Suppressor macrophage (primary cell): ENCODE measurements at regions not wholly inside any gene's neighbourhood (a gene's known extent, or its start where the extent isn't known, plus 50 kb on each side); places are given as distances from the start of the nearest gene placed in this dataset.

Experiments
- DNase-seq, 4 experiments: peaks; one replicate each; pipeline ENCODE4 v3.0.0-alpha.2; 2020 to 2022

GRCh38 chr17:68740555-68741447 is 139.6 kb upstream of the FAM20A start:
- no peak for DNase-seq

- DNase-seq: no peak
These were observed 136.7 kb upstream of the FAM20A start for GRCh38 chr17:68737761-68738443.

DNA sequence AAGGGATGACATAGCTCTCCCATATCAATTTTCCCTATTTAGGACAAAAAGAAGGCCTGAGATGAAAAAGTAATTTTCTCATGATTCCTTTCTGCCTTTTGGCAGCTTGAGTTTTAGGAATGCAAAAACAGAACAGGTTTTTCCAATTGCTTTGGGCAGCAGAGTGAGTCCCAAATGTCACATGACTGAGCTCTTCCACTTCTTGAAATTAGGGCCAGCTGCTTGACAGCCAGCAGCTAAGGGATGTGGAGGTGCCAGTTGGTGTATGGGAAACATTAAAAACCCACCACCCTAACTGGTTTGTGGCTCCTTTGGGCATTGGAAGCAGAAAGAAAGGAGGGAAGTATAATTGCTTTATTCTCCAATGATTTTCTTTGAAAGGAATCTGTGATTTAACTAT is 133.8 kb upstream of the FAM20A start:
- DNase-seq: peak in 1 of 4 experiments; percentile 35

GRCh38 chr17:68734187-68734900 is 133.2 kb upstream of the FAM20A start:
- DNase-seq: no peak

DNA sequence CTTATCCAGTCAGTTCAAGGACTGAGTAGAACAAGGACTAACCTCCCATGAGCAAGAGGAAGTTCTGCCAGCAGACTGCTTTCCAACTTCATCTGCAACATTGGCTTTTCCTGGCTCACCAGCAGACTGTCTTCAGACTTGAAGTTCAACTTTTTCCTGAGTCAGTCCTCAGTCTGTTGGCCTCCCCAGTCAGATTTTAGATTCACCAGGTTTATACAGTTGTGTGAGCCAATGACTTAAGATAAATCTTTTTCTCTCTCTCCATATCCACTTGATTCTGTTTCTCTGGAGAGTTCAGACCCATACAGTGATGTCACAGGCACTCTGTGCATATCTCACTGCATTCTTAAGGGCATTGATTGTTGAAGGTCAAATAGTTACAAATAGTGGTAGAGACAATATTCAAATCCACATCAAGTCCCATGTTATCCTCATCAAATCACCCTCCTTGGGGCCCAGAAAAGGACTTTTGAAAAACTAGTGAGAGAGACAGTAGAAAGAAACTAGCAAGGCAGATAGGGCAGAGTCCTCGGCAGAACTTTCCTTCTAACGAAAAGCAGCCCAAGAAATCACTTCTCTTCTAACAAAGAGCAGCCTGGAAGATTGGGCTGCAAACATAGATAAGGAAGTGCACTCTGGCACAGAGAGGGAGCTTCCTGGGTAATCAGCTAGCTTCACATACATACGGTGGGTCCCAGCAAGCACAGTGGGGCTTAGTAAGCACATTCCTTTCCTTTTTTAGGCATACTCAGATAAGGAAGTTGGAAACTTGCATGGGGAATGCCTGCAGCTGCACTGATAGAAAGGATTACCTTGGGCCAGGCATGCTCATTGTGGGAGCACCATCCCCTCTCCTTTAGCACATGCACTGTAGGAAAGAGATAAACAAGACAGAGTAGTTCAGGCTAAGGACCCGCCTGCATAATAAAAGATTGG is 132.3 kb upstream of the FAM20A start:
- peak; percentile 48 to 72 (median 58) for DNase-seq

- no peak for DNase-seq
These were observed 131.2 kb upstream of the FAM20A start for GRCh38 chr17:68732301-68732749.

DNA sequence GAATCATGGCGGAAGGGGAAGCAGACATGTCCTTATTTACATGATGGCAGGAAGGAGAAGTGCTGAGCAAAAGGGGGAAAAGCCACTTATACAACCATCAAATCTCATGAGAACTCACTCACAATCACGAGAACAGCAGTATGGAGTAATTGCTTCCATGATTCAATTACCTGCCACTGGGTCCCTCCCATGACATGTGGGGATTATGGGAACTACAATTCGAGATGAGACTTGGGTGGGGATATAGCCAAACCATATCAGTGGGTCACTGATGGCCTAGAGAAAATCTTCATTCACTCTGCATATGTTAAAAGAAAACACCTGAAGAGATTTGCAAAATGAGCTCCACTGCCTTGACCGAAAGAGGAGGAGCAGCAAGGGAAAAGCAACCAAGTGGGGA is 130.3 kb upstream of the FAM20A start:
- no peak for DNase-seq

- DNase-seq: no peak
These were observed 118.3 kb upstream of the FAM20A start for GRCh38 chr17:68719431-68719830.

GRCh38 chr17:68718926-68719325 is 117.8 kb upstream of the FAM20A start:
- DNase-seq: no peak

GRCh38 chr17:68718465-68718864 is 117.3 kb upstream of the FAM20A start:
- no peak for DNase-seq

GRCh38 chr17:68714676-68715075 is 113.5 kb upstream of the FAM20A start:
- DNase-seq: no peak

DNA sequence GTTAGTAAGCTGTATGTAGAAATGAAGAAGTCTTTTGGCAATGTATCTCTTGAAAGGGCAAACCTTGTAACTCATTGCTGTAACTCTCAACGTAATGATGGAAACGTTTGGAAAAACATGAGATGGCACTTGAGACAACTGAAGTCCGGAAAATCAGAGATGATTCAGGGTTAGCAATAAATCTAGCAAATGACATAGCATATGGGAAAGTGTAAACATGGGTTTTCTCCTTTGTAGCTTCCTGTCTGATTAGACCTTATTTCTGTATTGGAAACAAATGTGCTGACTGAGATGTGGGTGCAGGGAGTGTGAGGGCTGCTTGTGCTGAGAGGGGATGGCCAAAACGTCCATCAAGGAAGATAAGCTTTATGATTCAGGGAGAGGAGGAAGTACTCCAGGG is 110.7 kb upstream of the FAM20A start:
- DNase-seq: no peak

DNA sequence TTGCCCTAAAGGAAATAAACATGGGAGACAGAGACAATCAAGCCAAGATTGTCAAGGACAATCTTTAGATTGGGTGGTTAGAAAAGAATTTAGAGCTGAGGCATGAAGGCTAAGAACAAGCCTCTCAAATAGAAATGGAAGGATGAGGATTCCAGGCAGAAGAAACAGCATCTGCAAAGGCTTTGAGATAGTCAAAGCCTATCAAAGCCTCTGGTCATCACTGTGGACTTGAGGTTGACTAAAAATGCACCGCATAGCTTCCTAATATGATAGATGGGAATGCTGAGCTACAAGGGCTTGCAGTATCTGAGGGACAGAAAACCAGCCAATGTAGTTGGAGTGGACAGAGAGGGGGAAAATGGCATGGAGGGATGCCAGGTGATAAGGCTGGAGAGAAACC is 109.8 kb upstream of the FAM20A start:
- no peak for DNase-seq

DNA sequence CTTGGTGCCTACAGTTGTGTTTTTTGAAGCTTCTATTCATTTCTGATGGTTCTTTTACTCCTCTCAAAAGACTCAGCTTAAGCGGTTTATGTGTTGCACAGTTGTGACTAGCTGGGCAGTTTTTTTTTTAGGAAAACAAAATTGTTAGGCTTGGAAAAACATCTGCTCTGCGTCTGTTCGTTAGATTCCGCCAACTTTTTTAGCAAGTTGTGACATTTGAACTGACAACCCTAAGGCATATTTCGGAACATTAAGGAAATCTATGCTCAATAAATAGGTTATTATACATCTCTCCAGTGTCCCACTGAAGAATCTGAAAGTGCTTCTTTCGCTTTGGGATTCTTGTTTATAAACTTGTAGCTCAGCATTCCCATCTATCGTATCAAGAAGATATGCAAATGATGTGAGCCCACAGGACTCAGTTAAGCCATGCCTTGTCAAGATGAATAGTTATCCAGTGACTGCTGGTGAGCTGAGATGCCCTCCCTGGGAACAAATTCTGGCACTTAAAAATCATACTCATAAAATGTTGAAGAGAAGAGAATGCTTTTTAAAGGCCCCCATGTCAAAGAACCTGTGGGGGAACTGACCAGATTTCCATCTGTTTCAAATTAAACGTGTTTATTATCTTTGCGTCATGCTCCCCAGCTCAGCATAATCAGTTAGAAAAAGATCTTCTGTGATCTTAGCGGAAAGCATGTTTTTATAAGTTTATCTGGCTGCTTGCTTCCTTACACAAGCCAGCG is 109.0 kb upstream of the FAM20A start:
- no peak for DNase-seq

GRCh38 chr17:68709461-68709860 is 108.3 kb upstream of the FAM20A start:
- DNase-seq: no peak

- DNase-seq: no peak
These were observed 105.9 kb upstream of the FAM20A start for GRCh38 chr17:68707031-68707430.

- peak in 3 of 4 experiments; percentile 8 to 55 (median 46) for DNase-seq
These were observed 105.3 kb upstream of the FAM20A start for GRCh38 chr17:68706356-68706920.

DNA sequence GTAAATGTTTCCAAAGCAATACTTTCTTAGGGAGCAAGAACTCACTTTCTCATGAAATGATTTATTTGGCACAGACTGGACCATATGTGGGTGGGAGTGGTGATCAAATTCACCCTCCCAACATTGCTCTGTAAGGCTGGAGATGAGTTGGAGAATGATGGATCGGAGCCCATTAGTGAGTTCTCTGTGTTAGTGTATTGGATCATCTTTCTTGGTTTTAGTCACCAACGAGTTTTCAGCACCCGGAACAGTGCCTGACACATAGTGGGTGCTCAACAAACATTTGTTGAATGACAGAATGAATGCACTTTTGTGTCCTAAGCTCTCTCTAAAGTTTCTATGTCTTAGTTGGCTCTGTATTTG is 104.5 kb upstream of the FAM20A start:
- DNase-seq: no peak

- DNase-seq: peak in 3 of 4 experiments; percentile 12 to 31 (median 16)
These were observed 103.9 kb upstream of the FAM20A start for GRCh38 chr17:68704871-68705713.

DNA sequence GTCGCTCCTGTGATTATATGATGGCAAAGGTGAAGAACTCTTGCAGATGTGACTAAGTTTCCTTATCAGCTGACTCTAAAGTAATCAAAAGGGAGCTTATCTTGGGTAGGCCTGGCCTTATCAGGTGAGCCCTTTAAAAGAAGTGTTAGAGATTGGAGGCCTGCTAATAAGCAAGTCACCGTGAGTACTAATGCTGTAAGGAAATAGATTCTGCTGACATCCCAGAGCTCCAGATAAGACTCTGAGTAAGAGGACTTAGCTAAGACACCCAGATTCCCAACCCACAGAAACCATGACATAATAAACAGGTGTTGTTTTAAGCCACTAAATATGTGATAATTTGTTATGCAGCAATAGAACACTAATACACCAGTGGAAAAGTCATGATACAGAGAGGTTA is 99.9 kb upstream of the FAM20A start:
- no peak for DNase-seq
